ENCODE measurements at regions not wholly inside any gene's neighbourhood (a gene's known extent, or its start where the extent isn't known, plus 50 kb on each side); places are given as distances from the start of the nearest gene placed in this dataset.

GRCh38 chr14:61893371-61893940, 131.2 kb downstream of the SNAPC1 start:
- no peak for DNase-seq (ENCODE audit: low spot score)

DNA sequence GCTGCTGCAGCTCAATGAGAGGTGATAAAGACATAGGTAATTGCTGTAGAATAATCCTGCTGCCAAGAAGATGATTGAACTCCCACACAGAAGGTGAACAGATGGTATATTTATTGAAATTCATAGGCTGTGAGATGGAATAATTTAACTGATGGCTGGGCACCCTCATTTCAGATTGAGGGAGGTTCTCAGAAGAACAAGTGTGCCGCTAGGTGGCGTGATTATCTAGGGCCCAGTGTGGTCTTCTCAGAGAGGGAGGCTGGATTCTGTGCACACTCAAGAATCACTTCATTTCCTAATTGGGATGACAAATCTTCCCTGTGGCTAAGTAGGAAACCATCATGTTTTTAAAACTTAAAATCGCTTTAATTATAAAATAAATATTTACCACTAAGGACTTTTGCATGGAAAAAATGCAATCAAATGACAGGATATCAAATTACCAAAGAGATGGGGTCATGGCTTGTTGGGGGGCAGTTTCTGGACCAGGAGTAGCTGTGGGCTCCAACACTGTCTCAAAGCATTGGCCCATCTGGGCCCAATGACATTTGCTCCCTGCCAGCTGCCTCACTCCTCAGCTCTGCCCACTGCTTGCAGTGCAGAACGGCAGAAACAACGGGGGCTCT, 132.3 kb downstream of the SNAPC1 start:
- DNase-seq (ENCODE audit: low spot score): peak; percentile 38

GRCh38 chr14:61897300-61897699, 135.1 kb downstream of the SNAPC1 start:
- DNase-seq (ENCODE audit: low spot score): no peak

GRCh38 chr14:61898568-61898967, 136.3 kb downstream of the SNAPC1 start:
- DNase-seq (ENCODE audit: low spot score): no peak

- no peak for DNase-seq (ENCODE audit: low spot score)
Measured at GRCh38 chr14:61899497-61899896, 137.3 kb downstream of the SNAPC1 start.

DNA sequence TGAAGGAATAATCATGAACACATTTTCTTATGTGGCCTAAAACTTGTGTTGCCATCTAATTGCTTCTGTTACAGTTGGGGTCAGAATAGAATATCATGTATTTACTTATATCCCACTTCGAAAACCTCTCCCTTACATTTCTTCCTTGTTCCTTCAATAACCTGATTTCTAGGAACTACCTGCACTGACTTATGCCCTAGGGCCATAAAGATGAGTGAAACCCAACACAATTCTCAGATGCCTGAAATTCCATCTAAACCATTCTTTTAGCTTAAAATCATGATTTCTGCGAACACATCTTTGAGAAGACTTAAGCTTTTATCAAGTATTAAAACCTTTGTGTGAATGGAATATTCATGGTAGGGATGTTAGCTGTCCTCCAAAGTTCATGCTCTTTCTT, 142.7 kb downstream of the SNAPC1 start:
- DNase-seq (ENCODE audit: low spot score): no peak

DNA sequence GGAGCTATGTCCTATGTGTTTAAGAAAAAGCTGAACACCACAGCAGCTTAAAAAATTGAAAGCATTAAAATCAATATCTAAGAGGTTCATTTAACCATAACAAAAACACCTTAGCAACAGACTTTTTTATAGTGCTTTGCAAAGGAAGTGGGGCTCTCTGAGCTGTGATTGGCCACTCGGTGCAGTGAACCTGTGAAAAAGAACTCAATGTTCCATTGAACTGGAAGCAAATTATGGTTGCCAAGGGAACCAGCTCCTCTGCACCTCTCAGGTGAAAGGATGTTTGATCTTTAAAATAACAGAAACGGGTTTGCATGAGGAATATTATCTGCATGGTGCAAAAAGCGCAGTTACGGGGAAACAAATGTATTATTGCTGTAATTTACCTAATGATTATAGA, 149.4 kb downstream of the SNAPC1 start:
- DNase-seq (ENCODE audit: low spot score): no peak

GRCh38 chr14:61918998-61919397, 156.8 kb downstream of the SNAPC1 start:
- DNase-seq (ENCODE audit: low spot score): no peak

DNA sequence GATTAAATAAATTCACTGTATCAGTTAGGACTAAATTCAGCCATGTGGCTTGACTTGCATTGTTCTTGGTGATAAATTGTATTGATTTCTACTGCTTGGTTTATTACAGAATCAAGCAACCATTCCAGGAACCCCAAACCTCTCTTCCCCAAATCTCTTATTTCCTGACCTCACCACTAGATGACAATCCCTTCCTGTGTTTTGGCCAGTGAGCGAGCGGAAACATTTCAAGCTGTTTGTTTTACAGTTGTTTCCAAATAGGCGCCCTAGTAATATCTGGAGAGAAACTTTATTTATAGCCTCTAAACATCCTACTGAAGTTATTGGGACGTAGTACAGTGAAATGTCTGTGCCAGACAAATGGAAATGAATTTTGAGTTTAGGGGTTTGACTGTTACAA, 161.1 kb downstream of the SNAPC1 start:
- no peak for DNase-seq (ENCODE audit: low spot score)

DNA sequence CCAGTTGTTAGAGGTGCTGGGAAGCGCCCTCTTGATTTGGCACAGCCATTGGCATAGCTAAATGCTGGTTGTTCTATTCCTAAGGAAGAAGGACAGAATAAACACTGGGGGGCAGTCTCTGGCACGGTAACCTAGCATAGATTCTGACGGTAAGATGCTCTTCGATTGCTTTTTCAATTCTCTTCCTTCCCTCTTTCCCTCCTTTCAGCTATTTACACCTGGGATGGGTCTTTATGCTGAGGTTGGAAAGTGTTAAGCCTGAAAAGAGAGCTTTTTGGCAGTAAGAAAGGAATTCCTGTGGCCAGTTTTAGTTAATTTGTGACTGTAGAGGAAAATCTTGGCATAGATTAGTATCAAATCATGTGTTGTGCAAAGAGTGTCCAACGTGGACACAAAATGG, 162.8 kb downstream of the SNAPC1 start:
- no peak for DNase-seq (ENCODE audit: low spot score)

GRCh38 chr14:61925732-61926435, 163.7 kb downstream of the SNAPC1 start:
- no peak for DNase-seq (ENCODE audit: low spot score)

DNA sequence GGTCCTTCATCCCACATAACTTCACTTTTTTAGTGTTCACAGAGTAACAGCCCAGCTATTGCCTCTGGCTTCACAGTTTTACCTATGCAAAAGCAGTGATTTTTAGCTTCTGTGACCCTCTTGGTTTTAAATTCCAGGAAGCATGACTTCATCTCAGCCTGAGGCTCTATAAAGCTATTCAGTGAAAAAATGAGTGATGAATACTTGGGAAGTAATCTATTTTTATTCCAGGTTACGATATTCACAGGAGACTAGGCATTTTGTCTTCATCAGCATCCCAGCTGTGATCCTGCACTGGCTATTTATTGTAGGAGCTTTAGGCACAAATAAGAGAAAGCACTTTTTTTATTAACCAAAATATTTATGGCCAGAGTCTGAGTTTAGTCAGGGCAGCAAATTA, 164.8 kb downstream of the SNAPC1 start:
- DNase-seq (ENCODE audit: low spot score): no peak

DNA sequence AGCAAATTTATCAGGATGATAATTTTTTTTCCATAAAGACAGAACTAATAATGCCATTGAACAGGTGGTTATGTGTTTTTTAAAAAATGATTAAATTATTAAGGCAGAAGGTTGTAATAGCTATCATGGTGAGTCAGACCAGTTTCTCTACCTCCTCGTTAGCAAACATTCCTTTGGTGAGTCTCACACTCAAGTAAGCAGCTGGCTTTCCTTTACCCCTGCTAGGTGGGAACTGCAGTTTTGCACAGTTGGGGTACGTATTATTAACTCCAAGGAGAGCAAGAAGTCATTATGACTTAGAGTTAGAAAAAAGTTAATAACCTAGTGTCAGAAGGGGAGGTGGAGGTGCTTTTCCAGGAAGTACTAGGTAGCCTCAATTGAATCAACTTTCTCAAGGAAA, 165.3 kb downstream of the SNAPC1 start:
- DNase-seq (ENCODE audit: low spot score): no peak

DNA sequence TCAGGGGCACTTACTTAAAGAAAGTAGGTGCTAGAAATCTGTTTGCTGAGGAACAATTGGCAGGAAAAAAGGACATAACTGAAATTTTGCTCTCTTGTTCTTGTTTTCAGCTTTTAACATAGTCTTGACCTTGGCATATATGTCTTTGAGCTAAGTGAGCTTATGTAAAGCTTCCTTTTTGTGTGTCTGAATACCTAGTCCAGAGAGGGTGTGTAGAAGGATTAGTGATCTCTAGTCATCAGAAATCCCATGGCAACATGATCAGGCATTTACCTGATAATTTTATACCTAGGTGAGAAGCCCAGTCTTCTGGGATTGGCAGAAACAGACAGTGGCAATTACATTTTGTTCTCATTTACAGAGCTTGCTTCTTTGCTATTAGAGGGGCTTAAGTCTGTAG, 166.1 kb downstream of the SNAPC1 start:
- no peak for DNase-seq (ENCODE audit: low spot score)

GRCh38 chr14:61928701-61929100, 166.5 kb downstream of the SNAPC1 start:
- DNase-seq (ENCODE audit: low spot score): no peak

DNA sequence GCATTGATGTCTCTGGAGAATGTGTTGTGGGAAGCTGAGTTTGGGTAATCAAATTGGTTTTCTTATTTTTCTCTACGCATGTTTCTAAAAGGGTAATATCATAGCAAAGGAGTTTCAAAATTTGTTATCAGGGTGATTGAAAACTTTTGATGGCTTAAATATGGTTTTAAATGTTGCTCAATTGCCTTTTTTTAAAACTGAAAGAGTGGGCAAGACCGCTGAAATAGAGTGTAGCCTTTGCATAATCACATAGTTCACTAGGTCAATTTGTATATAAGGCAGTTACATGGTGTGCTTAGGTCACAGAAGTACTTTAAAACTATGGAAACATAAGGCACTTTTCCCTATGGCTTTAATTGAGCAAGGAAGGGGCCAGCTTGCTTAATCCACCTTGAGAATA, 167.4 kb downstream of the SNAPC1 start:
- DNase-seq (ENCODE audit: low spot score): no peak

GRCh38 chr14:61930101-61930857, 168.1 kb downstream of the SNAPC1 start:
- no peak for DNase-seq (ENCODE audit: low spot score)

GRCh38 chr14:61932974-61933373, 170.8 kb downstream of the SNAPC1 start:
- no peak for DNase-seq (ENCODE audit: low spot score)

DNA sequence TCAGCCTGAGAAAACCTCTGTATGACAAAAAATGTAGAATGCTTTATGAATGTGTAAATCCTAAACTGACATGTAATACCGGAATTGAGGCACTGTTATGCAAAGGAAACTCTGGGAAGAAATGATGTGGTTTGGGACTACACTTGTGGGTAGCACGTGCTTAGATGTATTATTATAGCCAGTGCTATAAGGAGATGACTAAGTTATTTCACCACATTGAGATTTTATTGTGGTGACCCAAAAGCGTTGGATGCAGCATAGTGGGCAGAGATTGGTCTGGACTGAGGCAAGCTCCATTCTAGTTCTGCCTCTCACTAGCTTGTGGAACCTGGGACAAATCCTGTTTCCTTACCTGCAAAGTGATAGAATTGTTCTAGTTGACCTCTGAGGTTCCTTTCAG, 172.2 kb downstream of the SNAPC1 start:
- no peak for DNase-seq (ENCODE audit: low spot score)

- DNase-seq (ENCODE audit: low spot score): no peak
Measured at GRCh38 chr14:61939776-61940175, 177.6 kb downstream of the SNAPC1 start.

- no peak for DNase-seq (ENCODE audit: low spot score)
Measured at GRCh38 chr14:61940666-61941420, 178.6 kb downstream of the SNAPC1 start.

Measured in CD4-positive, alpha-beta T cell treated with Interleukin-15 for 4 hours (primary cell).